GM18505 (cell line): ENCODE measurements at regions not wholly inside any gene's neighbourhood (a gene's known extent, or its start where the extent isn't known, plus 50 kb on each side); places are given as distances from the start of the nearest gene placed in this dataset.

Experiments used
- ATAC-seq: cut with Tn5 transposase; IDR thresholded peaks from one replicate; pipeline ENCODE4 v1.9.1; 2021; ENCODE audit not compliant: unreplicated experiment
- POLR2A ChIP-seq: IDR thresholded peaks from 4 replicates; pipeline ENCODE4 v1.6.1; 2011; ENCODE audit warnings: borderline replicate concordance; ENCODE audit not compliant: insufficient read depth, insufficient read length; ENCODE audit errors: extremely low read depth

- TF ChIP-seq POLR2A: no peak
- no peak for ATAC-seq
Observed at GRCh38 chr12:116463366-116463765, 95.8 kb upstream of the MAP1LC3B2 start.

GRCh38 chr12:116465407-116465806, 93.8 kb upstream of the MAP1LC3B2 start:
- TF ChIP-seq POLR2A: no peak
- no peak for ATAC-seq

- ATAC-seq: no peak
- no peak for TF ChIP-seq POLR2A
Observed at GRCh38 chr12:116465856-116466255, 93.3 kb upstream of the MAP1LC3B2 start.

- no peak for TF ChIP-seq POLR2A
- ATAC-seq: no peak
Observed at GRCh38 chr12:116466536-116466935, 92.6 kb upstream of the MAP1LC3B2 start.

- no peak for ATAC-seq
- TF ChIP-seq POLR2A: no peak
Observed at GRCh38 chr12:116469344-116469743, 89.8 kb upstream of the MAP1LC3B2 start.

GRCh38 chr12:116471544-116471943, 87.6 kb upstream of the MAP1LC3B2 start:
- ATAC-seq: no peak
- no peak for TF ChIP-seq POLR2A

- no peak for TF ChIP-seq POLR2A
- no peak for ATAC-seq
Observed at GRCh38 chr12:116472193-116472592, 87.0 kb upstream of the MAP1LC3B2 start.

GRCh38 chr12:116473416-116473815, 85.8 kb upstream of the MAP1LC3B2 start:
- TF ChIP-seq POLR2A: no peak
- ATAC-seq: no peak

- ATAC-seq: no peak
- no peak for TF ChIP-seq POLR2A
Observed at GRCh38 chr12:116474331-116474730, 84.8 kb upstream of the MAP1LC3B2 start.

GRCh38 chr12:116474899-116475298, 84.3 kb upstream of the MAP1LC3B2 start:
- ATAC-seq: no peak
- TF ChIP-seq POLR2A: no peak

GRCh38 chr12:116476227-116476822, 82.9 kb upstream of the MAP1LC3B2 start:
- no peak for ATAC-seq
- TF ChIP-seq POLR2A: no peak

GRCh38 chr12:116478243-116478773, 80.9 kb upstream of the MAP1LC3B2 start:
- no peak for TF ChIP-seq POLR2A
- no peak for ATAC-seq

GRCh38 chr12:116480210-116480810, 78.9 kb upstream of the MAP1LC3B2 start:
- no peak for TF ChIP-seq POLR2A
- ATAC-seq: no peak

- no peak for ATAC-seq
- TF ChIP-seq POLR2A: no peak
Observed at GRCh38 chr12:116481726-116482125, 77.5 kb upstream of the MAP1LC3B2 start.
